ENCODE measurements at regions not wholly inside any gene's neighbourhood (a gene's known extent, or its start where the extent isn't known, plus 50 kb on each side); places are given as distances from the start of the nearest gene placed in this dataset.

DNA sequence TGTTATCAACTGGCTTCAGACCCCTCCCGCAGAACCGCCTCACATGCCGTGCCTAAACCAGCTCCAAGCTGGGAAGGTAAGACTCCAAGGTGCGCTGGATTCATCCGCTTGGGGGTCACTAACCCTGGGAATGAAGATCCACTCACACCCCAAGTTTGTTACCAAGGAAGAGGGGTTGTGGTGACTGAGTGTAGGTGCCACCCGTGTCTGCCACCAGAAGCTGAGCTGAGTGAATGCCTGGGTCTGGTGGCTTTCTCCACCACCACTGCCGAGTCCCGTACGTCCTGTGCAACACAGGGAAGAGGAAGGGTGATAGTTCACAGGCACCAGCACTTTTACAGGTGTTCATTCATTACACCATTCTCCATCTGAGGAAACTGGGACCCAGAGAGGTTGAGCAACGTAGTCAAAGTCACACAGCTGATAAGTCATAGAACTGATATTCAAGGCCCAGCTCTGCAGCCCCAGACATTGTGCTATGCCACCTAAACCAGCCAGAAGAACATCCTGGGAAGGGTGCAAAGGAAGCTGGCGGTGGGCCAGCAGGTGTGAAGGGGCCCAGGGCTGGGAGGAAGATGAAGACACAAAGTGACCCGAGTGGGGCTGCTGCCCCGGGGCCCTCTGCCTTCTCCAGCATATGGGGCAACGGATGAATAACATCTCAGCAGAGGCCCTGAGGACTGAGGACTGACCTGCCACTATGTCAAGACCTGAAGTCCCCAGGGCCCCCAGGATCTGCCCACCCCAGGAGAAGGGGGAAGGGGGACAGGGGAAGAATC lies 70.9 kb upstream of the PPP1R26 start:
- no peak for TF ChIP-seq EZH2 (IDR thresholded peaks at IDR 0.05; ENCODE audit: borderline replicate concordance, insufficient read depth, low read length, poor library complexity, severe bottlenecking)
- no peak for TF ChIP-seq EP300 (conservative IDR thresholded peaks at IDR 0.05; ENCODE audit: poor library complexity, severe bottlenecking)
- no peak for TF ChIP-seq CTCF (IDR thresholded peaks at IDR 0.05; ENCODE audit: poor library complexity, severe bottlenecking)
- TF ChIP-seq TAF1 (IDR thresholded peaks at IDR 0.05; ENCODE audit: low read depth) = no peak
- no peak for TF ChIP-seq POLR2AphosphoS5 (IDR thresholded peaks at IDR 0.05)
- TF ChIP-seq, protein P1, sequence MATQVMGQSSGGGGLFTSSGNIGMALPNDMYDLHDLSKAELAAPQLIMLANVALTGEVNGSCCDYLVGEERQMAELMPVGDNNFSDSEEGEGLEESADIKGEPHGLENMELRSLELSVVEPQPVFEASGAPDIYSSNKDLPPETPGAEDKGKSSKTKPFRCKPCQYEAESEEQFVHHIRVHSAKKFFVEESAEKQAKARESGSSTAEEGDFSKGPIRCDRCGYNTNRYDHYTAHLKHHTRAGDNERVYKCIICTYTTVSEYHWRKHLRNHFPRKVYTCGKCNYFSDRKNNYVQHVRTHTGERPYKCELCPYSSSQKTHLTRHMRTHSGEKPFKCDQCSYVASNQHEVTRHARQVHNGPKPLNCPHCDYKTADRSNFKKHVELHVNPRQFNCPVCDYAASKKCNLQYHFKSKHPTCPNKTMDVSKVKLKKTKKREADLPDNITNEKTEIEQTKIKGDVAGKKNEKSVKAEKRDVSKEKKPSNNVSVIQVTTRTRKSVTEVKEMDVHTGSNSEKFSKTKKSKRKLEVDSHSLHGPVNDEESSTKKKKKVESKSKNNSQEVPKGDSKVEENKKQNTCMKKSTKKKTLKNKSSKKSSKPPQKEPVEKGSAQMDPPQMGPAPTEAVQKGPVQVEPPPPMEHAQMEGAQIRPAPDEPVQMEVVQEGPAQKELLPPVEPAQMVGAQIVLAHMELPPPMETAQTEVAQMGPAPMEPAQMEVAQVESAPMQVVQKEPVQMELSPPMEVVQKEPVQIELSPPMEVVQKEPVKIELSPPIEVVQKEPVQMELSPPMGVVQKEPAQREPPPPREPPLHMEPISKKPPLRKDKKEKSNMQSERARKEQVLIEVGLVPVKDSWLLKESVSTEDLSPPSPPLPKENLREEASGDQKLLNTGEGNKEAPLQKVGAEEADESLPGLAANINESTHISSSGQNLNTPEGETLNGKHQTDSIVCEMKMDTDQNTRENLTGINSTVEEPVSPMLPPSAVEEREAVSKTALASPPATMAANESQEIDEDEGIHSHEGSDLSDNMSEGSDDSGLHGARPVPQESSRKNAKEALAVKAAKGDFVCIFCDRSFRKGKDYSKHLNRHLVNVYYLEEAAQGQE (IDR thresholded peaks at IDR 0.05; ENCODE audit: borderline replicate concordance) = no peak
- TF ChIP-seq RAD21 (conservative IDR thresholded peaks at IDR 0.05) = no peak
